ENCODE measurements at regions not wholly inside any gene's neighbourhood (a gene's known extent, or its start where the extent isn't known, plus 50 kb on each side); places are given as distances from the start of the nearest gene placed in this dataset.
"Not testable (repeated sequence)": the region's sequence is repeated elsewhere in the genome, so short reads cannot be mapped to it uniquely, and the experiment has no call there.

GRCh38 chr18:1480309-1480708 lies 575.6 kb downstream of the ADCYAP1 start:
- intact Hi-C loops (cut with micrococcal nuclease) = no loop called here

GRCh38 chr18:1481577-1481976 lies 576.9 kb downstream of the ADCYAP1 start:
- intact Hi-C loops (cut with micrococcal nuclease) = no loop called here

DNA sequence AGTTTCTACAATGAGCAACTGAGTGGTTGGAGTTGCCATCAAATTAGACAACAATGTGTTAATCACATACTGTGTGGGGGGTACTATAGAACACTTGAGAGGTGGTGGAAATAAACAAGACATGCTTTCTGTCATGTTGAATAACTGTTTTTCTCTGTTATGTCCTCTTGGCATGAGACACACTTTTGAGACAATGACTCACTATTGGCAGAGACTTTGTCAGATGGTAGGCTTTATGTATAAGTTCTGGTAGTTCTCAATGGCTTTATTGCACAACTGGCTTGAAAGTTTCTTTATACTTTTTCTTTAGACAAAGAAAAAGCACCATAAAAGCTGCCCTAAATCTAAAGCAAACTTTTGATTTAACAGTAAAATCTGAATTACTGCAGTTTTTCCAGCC lies 578.7 kb downstream of the ADCYAP1 start:
- intact Hi-C loops (cut with micrococcal nuclease) = no loop called here

GRCh38 chr18:1487457-1487856 lies 582.8 kb downstream of the ADCYAP1 start:
- intact Hi-C loops (cut with micrococcal nuclease) = no loop called here

DNA sequence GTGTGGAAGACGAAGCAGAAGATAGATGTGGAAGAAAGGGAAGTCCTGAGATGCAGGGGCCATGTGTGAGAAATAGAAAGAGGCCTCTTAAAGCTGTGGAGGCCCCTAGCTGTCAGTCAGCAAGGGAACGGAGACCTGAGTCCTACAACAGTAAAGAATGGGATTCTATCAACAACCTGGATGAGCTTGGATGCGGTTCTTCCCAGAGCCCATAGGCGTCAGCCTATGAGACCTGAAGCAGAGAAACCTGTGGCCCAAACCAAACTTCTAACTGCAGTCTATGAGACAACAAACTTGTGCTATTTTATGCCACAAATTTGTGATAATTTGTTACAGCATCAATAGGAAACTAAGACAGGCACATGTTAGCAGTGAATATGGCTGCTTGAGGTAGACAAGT lies 583.7 kb downstream of the ADCYAP1 start:
- intact Hi-C loops (cut with micrococcal nuclease) = no loop called here

GRCh38 chr18:1488957-1489356 lies 584.3 kb downstream of the ADCYAP1 start:
- intact Hi-C loops (cut with micrococcal nuclease) = no loop called here

GRCh38 chr18:1495387-1495786 lies 590.7 kb downstream of the ADCYAP1 start:
- intact Hi-C loops (cut with micrococcal nuclease) = loop anchor here (10.0 kb wide), 1 partner anchor 631 kb away; no protein-coding TSS in a partner anchor

DNA sequence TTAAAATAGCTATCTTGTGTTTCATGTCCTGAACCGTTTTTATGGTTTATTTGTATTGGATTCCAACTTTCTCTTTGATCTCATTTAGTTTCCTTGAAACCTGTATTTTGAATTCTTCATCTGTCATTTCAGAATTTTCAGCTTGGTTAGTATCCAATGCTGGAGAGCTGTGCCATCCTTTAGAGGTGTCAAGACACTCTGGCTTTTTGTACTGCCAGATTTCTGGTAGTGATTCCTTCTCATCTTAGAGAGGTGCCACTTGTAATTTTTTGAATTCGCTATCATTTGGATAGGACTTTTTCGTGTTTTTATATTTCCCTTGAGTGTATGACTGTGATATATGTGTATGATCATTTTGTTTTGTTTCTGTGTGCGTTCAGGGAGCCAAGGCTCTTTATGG lies 591.4 kb downstream of the ADCYAP1 start:
- intact Hi-C loops (cut with micrococcal nuclease) = loop anchor here (10.0 kb wide), 1 partner anchor 631 kb away; no protein-coding TSS in a partner anchor

GRCh38 chr18:1498216-1498615 lies 593.5 kb downstream of the ADCYAP1 start:
- intact Hi-C loops (cut with micrococcal nuclease) = loop anchor here (10.0 kb wide), 1 partner anchor 633 kb away; no protein-coding TSS in a partner anchor

- intact Hi-C loops (cut with micrococcal nuclease) = loop anchor here (10.0 kb wide), 1 partner anchor 634 kb away; no protein-coding TSS in a partner anchor
Measured at GRCh38 chr18:1499265-1499664, 594.6 kb downstream of the ADCYAP1 start.

GRCh38 chr18:1503847-1504246 lies 599.2 kb downstream of the ADCYAP1 start:
- intact Hi-C loops (cut with micrococcal nuclease) = no loop called here

DNA sequence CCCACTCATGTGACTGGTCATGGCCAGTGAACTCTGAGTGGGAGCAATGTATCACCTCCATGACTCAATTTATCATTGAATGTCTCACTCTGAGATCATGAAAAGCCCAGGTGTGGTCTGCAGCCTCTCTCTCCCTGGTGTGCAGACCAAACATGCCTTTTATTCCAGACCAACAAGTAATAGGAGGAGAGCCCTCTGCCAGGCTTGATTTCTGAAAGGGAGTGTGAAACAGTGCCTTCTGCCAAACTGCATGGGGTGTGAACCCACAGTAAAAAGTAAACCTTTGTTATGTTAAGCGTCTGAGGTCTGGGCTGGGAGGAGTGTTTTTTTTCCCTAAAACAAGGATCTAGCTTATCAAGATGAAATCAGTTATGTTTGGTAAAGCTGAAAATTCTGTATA lies 601.2 kb downstream of the ADCYAP1 start:
- intact Hi-C loops (cut with micrococcal nuclease) = no loop called here

DNA sequence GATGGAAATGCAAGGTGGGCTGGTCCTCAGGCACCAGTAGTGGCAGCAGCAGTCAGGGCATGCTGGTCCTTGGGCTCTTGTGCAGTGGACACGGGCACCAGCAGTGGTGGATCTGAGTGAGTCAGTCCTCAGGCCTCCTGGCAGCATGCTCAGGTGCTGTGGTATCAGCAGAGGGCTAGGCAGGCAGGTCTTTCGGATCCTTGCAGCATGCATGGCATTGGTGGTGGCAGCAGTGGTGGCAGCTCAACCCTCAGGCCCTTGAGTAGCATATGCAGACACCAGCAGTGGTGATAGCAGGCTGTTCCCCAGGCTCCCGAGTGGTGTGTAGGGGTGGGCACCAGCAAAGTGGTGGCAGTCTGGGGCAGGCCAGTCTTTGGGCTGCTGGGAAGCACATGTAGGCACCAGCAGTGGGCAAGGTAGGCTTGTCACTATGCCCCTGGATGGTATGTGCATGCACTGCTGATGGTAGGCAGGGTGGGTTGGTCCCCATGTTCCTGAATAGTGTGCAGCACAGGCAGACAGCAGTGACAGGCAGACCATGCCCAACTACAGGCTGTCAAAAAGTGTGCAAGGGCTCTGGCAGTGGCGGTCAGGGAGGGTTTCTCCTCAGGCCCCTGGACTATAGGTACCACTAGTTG lies 606.0 kb downstream of the ADCYAP1 start:
- intact Hi-C loops (cut with micrococcal nuclease) = no loop called here

GRCh38 chr18:1511619-1512311 lies 607.1 kb downstream of the ADCYAP1 start:
- intact Hi-C loops (cut with micrococcal nuclease) = no loop called here

GRCh38 chr18:1513519-1513918 lies 608.8 kb downstream of the ADCYAP1 start:
- intact Hi-C loops (cut with micrococcal nuclease) = no loop called here

GRCh38 chr18:1521588-1522248 lies 617.0 kb downstream of the ADCYAP1 start:
- intact Hi-C loops (cut with micrococcal nuclease) = not testable (repeated sequence)

DNA sequence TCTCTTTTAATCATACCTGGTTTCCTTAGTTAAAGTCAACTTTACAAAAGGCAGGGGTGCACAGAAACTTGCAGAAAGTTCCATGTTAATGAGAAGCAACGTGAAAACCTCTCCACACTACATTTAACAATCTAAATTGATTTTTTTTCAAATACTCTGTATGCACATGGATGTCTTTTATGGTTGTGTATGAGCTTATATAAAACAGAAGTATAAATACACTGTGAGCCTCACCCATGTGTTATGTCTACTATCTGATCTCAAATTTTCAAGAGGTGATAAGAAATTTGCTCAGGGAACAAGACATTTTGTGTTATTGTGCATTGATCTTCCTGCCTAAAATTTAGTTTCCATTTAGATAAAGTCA lies 617.6 kb downstream of the ADCYAP1 start:
- intact Hi-C loops (cut with micrococcal nuclease) = no loop called here

GRCh38 chr18:1526991-1527390 lies 622.3 kb downstream of the ADCYAP1 start:
- intact Hi-C loops (cut with micrococcal nuclease) = no loop called here

DNA sequence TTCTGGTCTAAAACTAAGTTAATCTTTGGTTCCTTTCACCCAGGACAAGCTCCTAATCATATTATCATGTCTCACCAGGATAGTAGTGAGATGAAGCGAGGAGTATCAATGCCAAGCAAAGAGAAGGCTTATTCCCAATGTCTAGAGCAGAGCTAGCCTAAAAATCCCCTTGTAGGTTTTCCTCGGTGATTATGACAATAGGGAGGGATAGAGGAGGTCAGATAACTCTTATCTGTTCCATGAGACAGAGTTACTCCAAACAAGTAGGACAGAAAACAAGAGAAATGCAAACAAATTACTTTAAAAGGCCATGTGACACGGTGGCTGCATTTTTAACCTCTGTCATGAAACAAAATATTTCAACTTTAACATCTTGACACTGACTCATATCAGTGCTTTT lies 623.1 kb downstream of the ADCYAP1 start:
- intact Hi-C loops (cut with micrococcal nuclease) = no loop called here

GRCh38 chr18:1528447-1528846 lies 623.8 kb downstream of the ADCYAP1 start:
- intact Hi-C loops (cut with micrococcal nuclease) = no loop called here

DNA sequence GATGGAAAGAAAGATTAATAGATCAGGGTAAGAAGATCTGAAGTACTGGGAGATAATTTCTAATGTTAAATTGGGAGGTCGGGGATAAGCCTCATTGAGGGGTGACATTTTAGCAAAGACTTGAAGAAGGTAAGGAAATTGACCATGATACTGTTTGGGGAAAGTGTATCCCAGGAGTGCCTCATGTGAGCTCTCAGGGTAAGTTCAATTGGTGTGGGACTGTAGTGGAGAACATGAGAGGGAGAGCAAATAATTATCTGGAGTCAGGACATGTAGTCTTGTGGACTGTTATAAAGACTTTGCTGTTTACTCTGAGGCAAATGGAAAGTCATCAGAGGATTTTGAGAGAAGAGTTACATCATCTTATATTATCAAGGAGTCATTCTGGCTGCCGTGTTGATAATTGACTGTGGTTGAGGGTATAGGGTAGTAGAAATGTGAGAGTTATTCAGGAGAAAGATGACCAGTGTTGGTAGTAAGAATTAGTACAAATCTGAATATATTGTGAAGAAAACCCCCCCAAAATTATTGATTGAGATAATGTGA lies 624.4 kb downstream of the ADCYAP1 start:
- intact Hi-C loops (cut with micrococcal nuclease) = no loop called here

DNA sequence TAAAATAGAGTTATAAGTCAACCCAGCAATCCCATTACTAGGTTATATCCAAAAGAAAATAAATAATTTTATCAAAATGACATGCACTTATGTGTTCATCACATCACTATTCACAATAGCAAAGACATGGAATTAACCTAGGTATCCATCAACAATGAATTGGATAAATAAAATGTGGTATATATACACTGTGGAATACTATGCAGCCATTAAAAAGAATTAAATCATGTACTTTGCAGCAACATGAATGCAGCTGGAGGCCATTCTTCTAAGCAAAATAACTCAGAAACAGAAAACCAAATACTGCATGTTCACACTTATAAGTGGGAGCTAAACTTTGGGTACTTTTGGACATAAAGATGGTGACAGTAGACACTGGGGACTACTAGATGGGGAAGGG lies 626.0 kb downstream of the ADCYAP1 start:
- intact Hi-C loops (cut with micrococcal nuclease) = no loop called here
